ENCODE measurements at regions not wholly inside any gene's neighbourhood (a gene's known extent, or its start where the extent isn't known, plus 50 kb on each side); places are given as distances from the start of the nearest gene placed in this dataset.

DNA sequence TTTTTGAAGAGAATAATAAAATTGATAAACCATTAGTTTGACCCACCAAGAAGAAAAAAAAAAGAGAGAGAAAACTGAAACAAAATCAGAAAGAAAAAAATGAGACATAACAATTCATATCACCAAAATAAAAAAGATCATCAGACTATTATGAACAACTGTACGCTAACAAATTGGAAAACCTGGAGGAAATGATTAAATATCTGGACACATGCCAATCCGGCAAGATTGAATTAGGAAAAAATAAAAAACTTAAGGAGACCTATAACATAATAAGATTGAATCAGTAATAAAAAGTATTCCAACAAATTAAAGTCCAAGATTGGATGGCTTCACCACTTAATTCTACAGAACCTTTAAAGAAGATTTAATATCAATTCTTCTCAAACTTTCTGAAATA is 136.7 kb downstream of the CASP12 start:
- TF ChIP-seq, protein P1, sequence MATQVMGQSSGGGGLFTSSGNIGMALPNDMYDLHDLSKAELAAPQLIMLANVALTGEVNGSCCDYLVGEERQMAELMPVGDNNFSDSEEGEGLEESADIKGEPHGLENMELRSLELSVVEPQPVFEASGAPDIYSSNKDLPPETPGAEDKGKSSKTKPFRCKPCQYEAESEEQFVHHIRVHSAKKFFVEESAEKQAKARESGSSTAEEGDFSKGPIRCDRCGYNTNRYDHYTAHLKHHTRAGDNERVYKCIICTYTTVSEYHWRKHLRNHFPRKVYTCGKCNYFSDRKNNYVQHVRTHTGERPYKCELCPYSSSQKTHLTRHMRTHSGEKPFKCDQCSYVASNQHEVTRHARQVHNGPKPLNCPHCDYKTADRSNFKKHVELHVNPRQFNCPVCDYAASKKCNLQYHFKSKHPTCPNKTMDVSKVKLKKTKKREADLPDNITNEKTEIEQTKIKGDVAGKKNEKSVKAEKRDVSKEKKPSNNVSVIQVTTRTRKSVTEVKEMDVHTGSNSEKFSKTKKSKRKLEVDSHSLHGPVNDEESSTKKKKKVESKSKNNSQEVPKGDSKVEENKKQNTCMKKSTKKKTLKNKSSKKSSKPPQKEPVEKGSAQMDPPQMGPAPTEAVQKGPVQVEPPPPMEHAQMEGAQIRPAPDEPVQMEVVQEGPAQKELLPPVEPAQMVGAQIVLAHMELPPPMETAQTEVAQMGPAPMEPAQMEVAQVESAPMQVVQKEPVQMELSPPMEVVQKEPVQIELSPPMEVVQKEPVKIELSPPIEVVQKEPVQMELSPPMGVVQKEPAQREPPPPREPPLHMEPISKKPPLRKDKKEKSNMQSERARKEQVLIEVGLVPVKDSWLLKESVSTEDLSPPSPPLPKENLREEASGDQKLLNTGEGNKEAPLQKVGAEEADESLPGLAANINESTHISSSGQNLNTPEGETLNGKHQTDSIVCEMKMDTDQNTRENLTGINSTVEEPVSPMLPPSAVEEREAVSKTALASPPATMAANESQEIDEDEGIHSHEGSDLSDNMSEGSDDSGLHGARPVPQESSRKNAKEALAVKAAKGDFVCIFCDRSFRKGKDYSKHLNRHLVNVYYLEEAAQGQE (IDR thresholded peaks at IDR 0.05; ENCODE audit: low read depth): no peak
- TF ChIP-seq YY1 (IDR thresholded peaks at IDR 0.05; ENCODE audit: low read depth): no peak
- no peak for TF ChIP-seq EP300 (IDR thresholded peaks at IDR 0.05; ENCODE audit: borderline replicate concordance)
- TF ChIP-seq TAF1 (IDR thresholded peaks at IDR 0.05; ENCODE audit: low read depth): no peak
- TF ChIP-seq FOXM1 (IDR thresholded peaks at IDR 0.05; ENCODE audit: borderline replicate concordance, low read depth): no peak
